NCI-H128 (cell line): ENCODE measurements at regions not wholly inside any gene's neighbourhood (a gene's known extent, or its start where the extent isn't known, plus 50 kb on each side); places are given as distances from the start of the nearest gene placed in this dataset.

Experiments
- DNase-seq: peaks from one replicate; lab custom pipeline; 2025; ENCODE audit not compliant: unreplicated experiment; lab: John Stamatoyannopoulos, UW

- DNase-seq = no peak
These were observed 266.6 kb upstream of the ID2 start for GRCh38 chr2:8414946-8415879.

GRCh38 chr2:8416001-8416571 is 265.8 kb upstream of the ID2 start:
- no peak for DNase-seq

- no peak for DNase-seq
These were observed 264.7 kb upstream of the ID2 start for GRCh38 chr2:8416849-8417832.

- DNase-seq = no peak
These were observed 263.1 kb upstream of the ID2 start for GRCh38 chr2:8418721-8419120.

- no peak for DNase-seq
These were observed 260.0 kb upstream of the ID2 start for GRCh38 chr2:8421658-8422449.

- DNase-seq = no peak
These were observed 259.4 kb upstream of the ID2 start for GRCh38 chr2:8422450-8422800.

GRCh38 chr2:8424997-8425900 is 256.6 kb upstream of the ID2 start:
- no peak for DNase-seq

GRCh38 chr2:8426550-8426949 is 255.3 kb upstream of the ID2 start:
- DNase-seq = no peak

- no peak for DNase-seq
These were observed 254.6 kb upstream of the ID2 start for GRCh38 chr2:8427211-8427610.

GRCh38 chr2:8430628-8431027 is 251.2 kb upstream of the ID2 start:
- DNase-seq = no peak

GRCh38 chr2:8431446-8432125 is 250.3 kb upstream of the ID2 start:
- no peak for DNase-seq

GRCh38 chr2:8432706-8433336 is 249.0 kb upstream of the ID2 start:
- no peak for DNase-seq

GRCh38 chr2:8433390-8433789 is 248.5 kb upstream of the ID2 start:
- no peak for DNase-seq

GRCh38 chr2:8435608-8436007 is 246.2 kb upstream of the ID2 start:
- DNase-seq = no peak

- DNase-seq = no peak
These were observed 245.3 kb upstream of the ID2 start for GRCh38 chr2:8436585-8436984.

GRCh38 chr2:8437228-8437948 is 244.5 kb upstream of the ID2 start:
- DNase-seq = no peak

- DNase-seq = no peak
These were observed 243.9 kb upstream of the ID2 start for GRCh38 chr2:8437949-8438400.

- DNase-seq = no peak
These were observed 243.4 kb upstream of the ID2 start for GRCh38 chr2:8438476-8438875.
